Activated naive CD4-positive, alpha-beta T cell treated with anti-CD3 and anti-CD28 coated beads, Interleukin-2, amount 50 U/mL, for 72 hours (primary cell): ENCODE measurements at regions not wholly inside any gene's neighbourhood (a gene's known extent, or its start where the extent isn't known, plus 50 kb on each side); places are given as distances from the start of the nearest gene placed in this dataset.
"Not testable (repeated sequence)": the region's sequence is repeated elsewhere in the genome, so short reads cannot be mapped to it uniquely, and the experiment has no call there.

Experiments
- ATAC-seq, 2 donors: fragments of 150-1000 bp; cut with Tn5 transposase; 2 replicates each; pipeline ENCODE4 v1.10.0; 2021; ENCODE audit warnings: mild to moderate bottlenecking in 2 of 2, moderate library complexity in 2 of 2
- DNase-seq, 2 donors: peaks; one replicate each; pipeline ENCODE4 v3.0.0; 2021 to 2022; ENCODE audit warnings: low spot score in 2 of 2
- H3K27ac Mint-ChIP-seq, 2 donors: one replicate each; pipeline ENCODE4 v1.8.0; 2022; ENCODE audit warnings: mild to moderate bottlenecking in 2 of 2, mixed read lengths in 2 of 2
- H3K36me3 Mint-ChIP-seq, 2 donors: one replicate each; pipeline ENCODE4 v1.8.0; 2022; ENCODE audit warnings: mixed read lengths in 2 of 2
- H3K9me3 Mint-ChIP-seq, 2 donors: one replicate each; pipeline ENCODE4 v1.8.0; 2022; ENCODE audit warnings: mixed read lengths in 2 of 2

DNA sequence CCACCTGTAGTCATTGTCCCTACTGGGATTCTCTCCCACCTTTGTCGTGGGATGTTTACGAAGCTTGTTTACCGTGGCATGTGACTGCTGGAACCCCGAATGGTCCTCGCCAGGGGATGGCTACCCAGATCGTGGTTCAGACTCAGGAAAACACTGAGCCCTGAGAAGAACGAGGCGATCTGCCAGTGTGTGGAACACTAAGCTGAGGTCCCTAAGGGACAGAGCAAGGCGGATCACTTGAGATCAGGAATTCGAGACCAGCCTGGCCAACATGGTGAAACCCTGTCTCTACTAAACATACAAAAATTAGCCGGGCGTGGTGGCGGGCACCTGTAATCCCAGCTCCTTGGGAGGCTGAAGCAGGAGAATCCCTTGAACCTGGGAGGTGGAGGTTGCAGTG is 70.7 kb downstream of the DIO3 start:
- not testable (repeated sequence) for ATAC-seq, DNase-seq, H3K9me3 Mint-ChIP-seq, H3K36me3 Mint-ChIP-seq, H3K27ac Mint-ChIP-seq

- ATAC-seq (no peak), DNase-seq (no peak)
- Mint-ChIP-seq H3K36me3 (no peaks in the 10 kb centered on the region), H3K9me3 (no peaks in the 10 kb centered on the region), H3K27ac (no peak overlapping the region)
These were observed 71.2 kb downstream of the DIO3 start for GRCh38 chr14:101632520-101632919.

GRCh38 chr14:101633276-101633675 is 72.0 kb downstream of the DIO3 start:
- Mint-ChIP-seq H3K27ac (no peak overlapping the region), H3K9me3 (no peaks in the 10 kb centered on the region), H3K36me3 (no peaks in the 10 kb centered on the region)
- ATAC-seq (no peak), DNase-seq (no peak)

DNA sequence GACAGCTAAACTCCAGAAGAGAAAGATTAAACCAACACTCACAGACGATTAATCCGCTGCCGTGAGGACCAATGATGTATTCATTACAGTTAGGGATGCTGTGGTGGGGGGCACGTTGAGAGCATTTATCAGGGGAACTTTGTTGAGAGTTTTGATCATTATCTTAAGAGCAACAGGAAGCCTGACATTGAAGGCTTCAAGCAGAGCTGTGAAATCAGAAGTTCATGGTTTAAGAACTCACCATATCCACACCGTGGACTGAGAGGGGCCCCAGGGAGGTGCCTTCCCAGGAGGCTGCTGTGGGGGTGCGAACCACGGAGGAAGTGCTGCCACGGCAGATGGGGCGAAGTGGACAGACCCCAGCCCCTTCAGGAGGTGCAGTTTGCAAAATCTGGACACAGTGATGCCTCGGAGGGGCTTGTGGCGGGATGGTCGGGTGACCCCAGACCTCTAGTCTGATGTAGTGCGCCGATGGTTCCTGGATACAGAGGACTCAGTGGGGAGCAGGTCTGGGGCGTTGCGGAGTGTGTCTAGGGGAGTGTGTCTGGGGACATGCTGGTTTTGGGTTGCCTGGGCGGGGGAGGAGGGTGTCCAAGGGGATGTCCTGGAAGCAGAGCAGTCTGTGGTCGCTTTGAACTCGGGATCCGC is 73.0 kb downstream of the DIO3 start:
- Mint-ChIP-seq H3K36me3 (no peaks in the 10 kb centered on the region), H3K27ac (no peak overlapping the region), H3K9me3 (no peaks in the 10 kb centered on the region)
- ATAC-seq (no peak), DNase-seq (no peak)

GRCh38 chr14:101634850-101635748 is 73.8 kb downstream of the DIO3 start:
- ATAC-seq (no peak), DNase-seq (no peak)
- Mint-ChIP-seq H3K9me3 (no peaks in the 10 kb centered on the region), H3K27ac (peak overlapping the region in 1 of 2 donors; percentile 12), H3K36me3 (no peaks in the 10 kb centered on the region)

- peak; percentile 50 to 77 for DNase-seq
- Mint-ChIP-seq H3K27ac (peak overlapping the region in 1 of 2 donors; percentile 12), H3K9me3 (no peaks in the 10 kb centered on the region), H3K36me3 (no peaks in the 10 kb centered on the region)
- ATAC-seq = peak; percentile 95 to 97
These were observed 74.7 kb downstream of the DIO3 start for GRCh38 chr14:101635749-101636560.

GRCh38 chr14:101639241-101639833 is 78.0 kb downstream of the DIO3 start:
- no peak overlapping the region for H3K27ac Mint-ChIP-seq
- no peak for ATAC-seq
- no peaks in the 10 kb centered on the region for H3K36me3 Mint-ChIP-seq

DNA sequence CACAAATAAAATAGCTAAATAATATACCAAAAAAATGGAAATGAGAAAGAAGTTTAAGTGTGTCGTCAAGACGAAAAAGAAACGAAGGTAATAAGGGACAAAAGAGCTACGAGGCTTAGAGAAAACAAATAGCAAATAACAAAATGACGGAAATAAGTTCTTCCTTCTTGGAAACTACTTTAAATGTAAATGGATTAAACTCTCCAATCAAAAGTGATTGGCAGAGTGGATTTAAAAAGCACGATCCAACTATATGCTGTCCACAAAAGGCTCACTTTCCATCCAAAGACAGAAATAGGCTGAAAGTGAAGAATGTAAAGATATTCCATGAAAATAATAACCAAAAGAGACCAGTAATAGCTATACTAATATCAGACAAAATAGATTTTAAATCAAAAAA is 82.4 kb downstream of the DIO3 start:
- Mint-ChIP-seq H3K27ac (no peak overlapping the region), H3K9me3 (no peaks in the 10 kb centered on the region), H3K36me3 (no peaks in the 10 kb centered on the region)
- DNase-seq (no peak), ATAC-seq (no peak)

More at GRCh38 chr14:101639241-101639833, 78.0 kb downstream of the DIO3 start:
- no peaks in the 10 kb centered on the region for H3K9me3 Mint-ChIP-seq
- DNase-seq = no peak

GRCh38 chr14:101654051-101654450 is 92.8 kb downstream of the DIO3 start:
- no peak for DNase-seq
- peaks cover 0 to 5% of the 10 kb centered on the region in 2 donors for H3K9me3 Mint-ChIP-seq
- no peak for ATAC-seq
- no peaks in the 10 kb centered on the region for H3K36me3 Mint-ChIP-seq
- H3K27ac Mint-ChIP-seq = no peak overlapping the region

GRCh38 chr14:101657372-101657771 is 96.1 kb downstream of the DIO3 start:
- no peaks in the 10 kb centered on the region for H3K36me3 Mint-ChIP-seq
- no peak overlapping the region for H3K27ac Mint-ChIP-seq
- H3K9me3 Mint-ChIP-seq = no peaks in the 10 kb centered on the region
- ATAC-seq (no peak), DNase-seq (no peak)

- Mint-ChIP-seq H3K36me3 (peaks cover 8 to 12% of the 10 kb centered on the region in 2 donors), H3K27ac (no peak overlapping the region), H3K9me3 (peaks cover 12 to 16% of the 10 kb centered on the region in 2 donors)
- peak in 1 of 2 donors; percentile 43 for DNase-seq
- peak; percentile 55 to 59 for ATAC-seq
These were observed 95.9 kb upstream of the PPP2R5C start for GRCh38 chr14:101665478-101666078.

DNA sequence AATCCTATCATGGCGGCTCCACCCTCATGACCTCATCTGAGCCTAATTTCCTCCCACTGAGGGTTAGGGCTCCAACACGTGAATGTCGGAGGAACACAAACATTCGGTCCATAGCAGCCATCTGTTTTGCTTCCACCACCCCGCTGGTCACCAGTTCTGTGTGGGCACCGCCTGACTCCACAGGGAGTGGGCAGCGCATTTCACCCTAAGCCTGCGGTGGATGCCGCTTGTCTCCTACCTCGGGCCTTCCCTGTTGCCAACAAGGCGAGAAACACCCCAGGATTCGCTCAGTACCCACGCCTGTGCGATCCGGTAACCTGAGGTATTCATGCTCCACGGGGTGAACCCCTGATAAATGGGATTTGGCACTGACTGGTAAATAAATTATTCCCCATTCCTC is 95.2 kb upstream of the PPP2R5C start:
- DNase-seq (no peak), ATAC-seq (no peak)
- Mint-ChIP-seq H3K36me3 (peaks cover 8 to 13% of the 10 kb centered on the region in 2 donors), H3K9me3 (peaks cover 14 to 21% of the 10 kb centered on the region in 2 donors), H3K27ac (no peak overlapping the region)

- Mint-ChIP-seq H3K9me3 (peaks cover 19 to 29% of the 10 kb centered on the region in 2 donors), H3K27ac (no peak overlapping the region), H3K36me3 (peaks cover 8 to 13% of the 10 kb centered on the region in 2 donors)
- DNase-seq (no peak), ATAC-seq (no peak)
These were observed 91.9 kb upstream of the PPP2R5C start for GRCh38 chr14:101669629-101670028.

DNA sequence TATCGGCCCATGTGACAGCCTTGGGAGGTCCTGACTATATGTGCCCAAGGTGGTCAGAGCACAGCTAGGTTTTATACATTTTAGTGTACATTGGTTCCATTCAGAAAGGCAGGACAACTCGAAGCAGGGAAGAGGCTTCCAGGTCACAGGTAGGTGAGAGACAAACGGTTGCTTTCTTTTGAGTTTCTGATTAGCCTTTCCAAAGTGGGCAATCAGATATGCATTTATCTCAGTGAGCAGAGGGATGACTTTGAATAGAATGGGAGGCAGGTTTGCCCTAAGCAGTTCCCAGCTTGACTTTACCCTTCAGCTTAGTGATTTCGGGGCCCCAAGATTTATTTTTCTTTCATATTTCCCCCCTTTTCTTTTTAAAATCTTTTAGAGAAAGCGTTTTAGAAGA is 87.6 kb upstream of the PPP2R5C start:
- no peak for ATAC-seq
- Mint-ChIP-seq H3K36me3 (peaks cover 8 to 13% of the 10 kb centered on the region in 2 donors), H3K27ac (no peak overlapping the region), H3K9me3 (peaks cover 19 to 25% of the 10 kb centered on the region in 2 donors)
- no peak for DNase-seq

- ATAC-seq, H3K36me3 Mint-ChIP-seq, DNase-seq, H3K27ac Mint-ChIP-seq: not testable (repeated sequence)
- H3K9me3 Mint-ChIP-seq = peaks cover 7 to 12% of the 10 kb centered on the region in 2 donors
These were observed 85.7 kb upstream of the PPP2R5C start for GRCh38 chr14:101675835-101676234.

DNA sequence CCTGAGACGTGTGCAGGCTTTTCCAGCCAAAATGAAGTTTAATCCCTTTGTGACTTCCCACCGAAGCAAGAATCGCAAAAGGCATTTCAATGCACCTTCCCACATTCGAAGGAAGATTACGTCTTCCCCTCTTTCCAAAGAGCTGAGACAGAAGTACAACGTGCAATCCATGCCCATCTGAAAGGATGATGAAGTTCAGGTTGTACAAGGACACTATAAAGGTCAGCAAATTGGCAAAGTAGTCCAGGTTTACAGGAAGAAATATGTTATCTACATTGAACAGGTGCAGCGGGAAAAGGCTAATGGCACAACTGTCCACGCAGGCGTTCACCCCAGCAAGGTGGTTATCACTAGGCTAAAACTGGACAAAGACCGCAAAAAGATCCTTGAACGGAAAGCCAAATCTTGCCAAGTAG is 83.6 kb upstream of the PPP2R5C start:
- not testable (repeated sequence) for ATAC-seq, H3K27ac Mint-ChIP-seq, H3K36me3 Mint-ChIP-seq, H3K9me3 Mint-ChIP-seq, DNase-seq
